Activated naive CD4-positive, alpha-beta T cell treated with anti-CD3 and anti-CD28 coated beads for 36 hours (primary cell): ENCODE measurements at regions not wholly inside any gene's neighbourhood (a gene's known extent, or its start where the extent isn't known, plus 50 kb on each side); places are given as distances from the start of the nearest gene placed in this dataset.

Experiments used
- CTCF ChIA-PET: fragments of 350-600 bp; sonication (Branson Sonifier 250); formaldehyde crosslinking; loops from one replicate; lab custom pipeline; 2021; ENCODE audit warnings: antibody characterized with exemption; lab: Charles Lee
- DNase-seq: peaks from one replicate; pipeline ENCODE4 v3.0.0-alpha.2; 2020
- H3K27ac Mint-ChIP-seq: one replicate; pipeline ENCODE4 v1.8.0; 2021; ENCODE audit warnings: mild to moderate bottlenecking, mixed read lengths
- H3K27me3 Mint-ChIP-seq: one replicate; pipeline ENCODE4 v1.8.0; 2021; ENCODE audit warnings: low read depth, mixed read lengths
- H3K36me3 Mint-ChIP-seq: one replicate; pipeline ENCODE4 v1.8.0; 2021; ENCODE audit warnings: low read depth, mixed read lengths
- H3K4me1 Mint-ChIP-seq: one replicate; pipeline ENCODE4 v1.8.0; 2021; ENCODE audit warnings: low read depth, mixed read lengths
- H3K4me3 Mint-ChIP-seq: one replicate; pipeline ENCODE4 v1.8.0; 2021; ENCODE audit warnings: mild to moderate bottlenecking, moderate library complexity, mixed read lengths
- H3K9me3 Mint-ChIP-seq: one replicate; pipeline ENCODE4 v1.8.0; 2021; ENCODE audit warnings: mixed read lengths
- intact Hi-C: fragments of 100-400 bp; cut with micrococcal nuclease; formaldehyde crosslinking; loops from one replicate; pipeline ENCODE4 v1.15.1; 2023

GRCh38 chr5:133704411-133704810 lies 92.1 kb upstream of the FSTL4 start:
- peaks cover 5% of the 10 kb centered on the region for H3K4me1 Mint-ChIP-seq
- no peaks in the 10 kb centered on the region for H3K36me3 Mint-ChIP-seq
- intact Hi-C loops: no loop called here
- no peaks in the 10 kb centered on the region for H3K27me3 Mint-ChIP-seq
- H3K27ac Mint-ChIP-seq: no peak overlapping the region
- H3K9me3 Mint-ChIP-seq: no peaks in the 10 kb centered on the region
- CTCF ChIA-PET: no interaction called here
- H3K4me3 Mint-ChIP-seq: no peak overlapping the region
- no peak for DNase-seq

GRCh38 chr5:133703935-133704334 lies 91.6 kb upstream of the FSTL4 start:
- CTCF ChIA-PET: no interaction called here
- Mint-ChIP-seq H3K36me3 (no peaks in the 10 kb centered on the region), H3K9me3 (no peaks in the 10 kb centered on the region), H3K27ac (no peak overlapping the region), H3K4me3 (no peak overlapping the region), H3K4me1 (peaks cover 9% of the 10 kb centered on the region), H3K27me3 (no peaks in the 10 kb centered on the region)
- no peak for DNase-seq
- intact Hi-C loops: no loop called here

- Mint-ChIP-seq H3K4me3 (no peak overlapping the region), H3K36me3 (no peaks in the 10 kb centered on the region), H3K27ac (no peak overlapping the region), H3K4me1 (peaks cover 11% of the 10 kb centered on the region), H3K27me3 (no peaks in the 10 kb centered on the region), H3K9me3 (no peaks in the 10 kb centered on the region)
- intact Hi-C loops: no loop called here
- CTCF ChIA-PET: interaction anchor here (0.6 kb wide), 1 partner anchor 298 kb away, joined by 3 read pairs; no protein-coding TSS in a partner anchor
- DNase-seq: no peak
Measured at GRCh38 chr5:133702791-133703770, 90.7 kb upstream of the FSTL4 start.

GRCh38 chr5:133701871-133702270 lies 89.5 kb upstream of the FSTL4 start:
- no peaks in the 10 kb centered on the region for H3K36me3 Mint-ChIP-seq
- CTCF ChIA-PET: no interaction called here
- H3K9me3 Mint-ChIP-seq: no peaks in the 10 kb centered on the region

GRCh38 chr5:133700251-133700650 lies 87.9 kb upstream of the FSTL4 start:
- no peak overlapping the region for H3K27ac Mint-ChIP-seq

More at GRCh38 chr5:133701871-133702270, 89.5 kb upstream of the FSTL4 start:
- no peaks in the 10 kb centered on the region for H3K27me3 Mint-ChIP-seq
- DNase-seq: no peak
- intact Hi-C loops: no loop called here
- no peak overlapping the region for H3K4me3 Mint-ChIP-seq
- peaks cover 13% of the 10 kb centered on the region for H3K4me1 Mint-ChIP-seq
- H3K27ac Mint-ChIP-seq: no peak overlapping the region

GRCh38 chr5:133698646-133699526 lies 86.5 kb upstream of the FSTL4 start:
- Mint-ChIP-seq H3K9me3 (no peaks in the 10 kb centered on the region), H3K27me3 (peaks cover 5% of the 10 kb centered on the region), H3K4me1 (peaks cover 15% of the 10 kb centered on the region), H3K27ac (peak overlapping the region; percentile 59), H3K4me3 (no peak overlapping the region), H3K36me3 (no peaks in the 10 kb centered on the region)
- CTCF ChIA-PET: no interaction called here
- intact Hi-C loops: loop anchor here (1.0 kb wide), 4 partner anchors 11 to 527 kb away; partner anchors contain the start of gene PPP2CA
- DNase-seq: peak; percentile 73

More at GRCh38 chr5:133700251-133700650, 87.9 kb upstream of the FSTL4 start:
- DNase-seq: no peak
- CTCF ChIA-PET: interaction anchor here (0.7 kb wide), 2 partner anchors 147 to 323 kb away, joined by 3 read pairs; no protein-coding TSS in a partner anchor
- Mint-ChIP-seq H3K27me3 (peaks cover 3% of the 10 kb centered on the region), H3K36me3 (no peaks in the 10 kb centered on the region), H3K4me1 (peaks cover 13% of the 10 kb centered on the region), H3K9me3 (no peaks in the 10 kb centered on the region), H3K4me3 (no peak overlapping the region)
- intact Hi-C loops: no loop called here

- H3K4me3 Mint-ChIP-seq: no peak overlapping the region
- peaks cover 15% of the 10 kb centered on the region for H3K4me1 Mint-ChIP-seq
- H3K36me3 Mint-ChIP-seq: no peaks in the 10 kb centered on the region
- DNase-seq: no peak
- H3K27ac Mint-ChIP-seq: no peak overlapping the region
- no peaks in the 10 kb centered on the region for H3K9me3 Mint-ChIP-seq
- H3K27me3 Mint-ChIP-seq: peaks cover 5% of the 10 kb centered on the region
- CTCF ChIA-PET: no interaction called here
- intact Hi-C loops: no loop called here
Measured at GRCh38 chr5:133698259-133698554, 85.9 kb upstream of the FSTL4 start.

- no peaks in the 10 kb centered on the region for H3K36me3 Mint-ChIP-seq
- H3K27me3 Mint-ChIP-seq: peaks cover 5% of the 10 kb centered on the region
- H3K4me1 Mint-ChIP-seq: peaks cover 15% of the 10 kb centered on the region
- DNase-seq: no peak
- H3K4me3 Mint-ChIP-seq: no peak overlapping the region
- H3K9me3 Mint-ChIP-seq: no peaks in the 10 kb centered on the region
- CTCF ChIA-PET: no interaction called here
- intact Hi-C loops: no loop called here
- H3K27ac Mint-ChIP-seq: no peak overlapping the region
Measured at GRCh38 chr5:133697536-133698258, 85.4 kb upstream of the FSTL4 start.

GRCh38 chr5:133696782-133697507 lies 84.6 kb upstream of the FSTL4 start:
- peaks cover 5% of the 10 kb centered on the region for H3K27me3 Mint-ChIP-seq
- no peak overlapping the region for H3K4me3 Mint-ChIP-seq
- H3K9me3 Mint-ChIP-seq: no peaks in the 10 kb centered on the region
- no peak for DNase-seq
- CTCF ChIA-PET: no interaction called here
- H3K36me3 Mint-ChIP-seq: no peaks in the 10 kb centered on the region
- H3K27ac Mint-ChIP-seq: no peak overlapping the region
- intact Hi-C loops: no loop called here
- H3K4me1 Mint-ChIP-seq: peaks cover 15% of the 10 kb centered on the region

GRCh38 chr5:133696006-133696584 lies 83.8 kb upstream of the FSTL4 start:
- DNase-seq: no peak
- Mint-ChIP-seq H3K36me3 (no peaks in the 10 kb centered on the region), H3K4me3 (no peak overlapping the region), H3K27ac (no peak overlapping the region), H3K9me3 (no peaks in the 10 kb centered on the region), H3K27me3 (peaks cover 6% of the 10 kb centered on the region), H3K4me1 (peaks cover 15% of the 10 kb centered on the region)
- CTCF ChIA-PET: interaction anchor here (0.5 kb wide), 1 partner anchor 144 kb away, joined by 3 read pairs; no protein-coding TSS in a partner anchor
- intact Hi-C loops: no loop called here

GRCh38 chr5:133694181-133694831 lies 82.0 kb upstream of the FSTL4 start:
- peaks cover 10% of the 10 kb centered on the region for H3K4me1 Mint-ChIP-seq
- H3K9me3 Mint-ChIP-seq: no peaks in the 10 kb centered on the region
- H3K27me3 Mint-ChIP-seq: peaks cover 13% of the 10 kb centered on the region
- CTCF ChIA-PET: interaction anchor here (1.2 kb wide), 1 partner anchor 173 kb away, joined by 3 read pairs; no protein-coding TSS in a partner anchor
- no peak for DNase-seq
- intact Hi-C loops: no loop called here
- no peaks in the 10 kb centered on the region for H3K36me3 Mint-ChIP-seq
- H3K4me3 Mint-ChIP-seq: no peak overlapping the region
- H3K27ac Mint-ChIP-seq: no peak overlapping the region
